MM.1S (cell line): ENCODE measurements at regions not wholly inside any gene's neighbourhood (a gene's known extent, or its start where the extent isn't known, plus 50 kb on each side); places are given as distances from the start of the nearest gene placed in this dataset.

Experiments
- EZH2 ChIP-seq: fragments of 300-600 bp; sonication (generic); optimal IDR thresholded peaks from 2 replicates; pipeline ENCODE3; 2017; ENCODE audit warnings: low read depth, mild to moderate bottlenecking, antibody characterized with exemption, low read length, mixed read lengths
- EZH2phosphoT487 ChIP-seq: fragments of 300-600 bp; sonication (generic); IDR thresholded peaks from 2 replicates; pipeline ENCODE4 v1.6.1; 2018; ENCODE audit warnings: antibody characterized with exemption, low read length
- TF ChIP-seq, protein P1 (sequence below): fragments of 300-600 bp; sonication (generic); IDR thresholded peaks from 2 replicates; pipeline ENCODE4 v1.5.1; 2016; ENCODE audit warnings: antibody characterized with exemption, low read length, mixed read lengths

DNA sequence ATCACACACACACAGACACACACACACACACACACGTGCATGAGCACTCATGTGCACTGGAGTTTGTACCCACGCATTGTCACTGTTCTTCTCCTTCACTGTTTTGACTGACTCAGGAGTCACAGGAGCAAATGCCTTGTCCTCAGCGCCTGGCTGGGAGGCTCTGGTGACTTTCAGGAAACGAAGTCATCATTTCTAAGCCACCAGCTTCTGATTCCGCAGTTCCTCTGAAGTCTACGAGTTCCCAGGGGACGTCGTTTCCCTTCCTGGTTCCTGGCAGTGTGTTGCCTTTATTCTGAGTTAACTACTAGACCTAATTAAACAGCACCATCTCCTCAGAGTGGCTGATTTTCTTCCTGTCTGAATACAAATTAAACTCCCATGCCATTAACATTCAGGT is 82.2 kb upstream of the PMEPA1 start:
- TF ChIP-seq, protein P1, sequence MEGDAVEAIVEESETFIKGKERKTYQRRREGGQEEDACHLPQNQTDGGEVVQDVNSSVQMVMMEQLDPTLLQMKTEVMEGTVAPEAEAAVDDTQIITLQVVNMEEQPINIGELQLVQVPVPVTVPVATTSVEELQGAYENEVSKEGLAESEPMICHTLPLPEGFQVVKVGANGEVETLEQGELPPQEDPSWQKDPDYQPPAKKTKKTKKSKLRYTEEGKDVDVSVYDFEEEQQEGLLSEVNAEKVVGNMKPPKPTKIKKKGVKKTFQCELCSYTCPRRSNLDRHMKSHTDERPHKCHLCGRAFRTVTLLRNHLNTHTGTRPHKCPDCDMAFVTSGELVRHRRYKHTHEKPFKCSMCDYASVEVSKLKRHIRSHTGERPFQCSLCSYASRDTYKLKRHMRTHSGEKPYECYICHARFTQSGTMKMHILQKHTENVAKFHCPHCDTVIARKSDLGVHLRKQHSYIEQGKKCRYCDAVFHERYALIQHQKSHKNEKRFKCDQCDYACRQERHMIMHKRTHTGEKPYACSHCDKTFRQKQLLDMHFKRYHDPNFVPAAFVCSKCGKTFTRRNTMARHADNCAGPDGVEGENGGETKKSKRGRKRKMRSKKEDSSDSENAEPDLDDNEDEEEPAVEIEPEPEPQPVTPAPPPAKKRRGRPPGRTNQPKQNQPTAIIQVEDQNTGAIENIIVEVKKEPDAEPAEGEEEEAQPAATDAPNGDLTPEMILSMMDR = no peak
- no peak for TF ChIP-seq EZH2
- no peak for TF ChIP-seq EZH2phosphoT487
